CD4-positive, alpha-beta T cell treated with Interferon alpha-2 for 1 hour (primary cell): ENCODE measurements at regions not wholly inside any gene's neighbourhood (a gene's known extent, or its start where the extent isn't known, plus 50 kb on each side); places are given as distances from the start of the nearest gene placed in this dataset.
"Not testable (repeated sequence)": the region's sequence is repeated elsewhere in the genome, so short reads cannot be mapped to it uniquely, and the experiment has no call there.

ENCODE experiments used
- DNase-seq, 2 donors: peaks; one replicate each; pipeline ENCODE4 v3.0.0-alpha.2; 2020 to 2022

DNA sequence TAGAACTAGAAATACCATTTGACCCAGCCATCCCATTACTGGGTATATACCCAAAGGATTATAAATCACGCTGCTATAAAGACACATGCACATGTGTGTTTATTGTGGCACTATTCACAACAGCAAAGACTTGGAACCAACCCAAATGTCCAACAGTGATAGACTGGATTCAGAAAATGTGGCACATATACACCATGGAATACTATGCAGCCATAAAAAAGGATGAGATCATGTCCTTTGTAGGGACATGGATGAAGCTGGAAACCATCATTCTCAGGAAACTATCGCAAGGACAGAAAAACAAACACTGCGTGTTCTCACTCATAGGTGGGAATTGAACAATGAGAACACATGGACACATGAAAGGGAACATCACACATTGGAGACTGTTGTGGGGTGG is 154.5 kb upstream of the INTU start:
- DNase-seq, result not testable (repeated sequence)

DNA sequence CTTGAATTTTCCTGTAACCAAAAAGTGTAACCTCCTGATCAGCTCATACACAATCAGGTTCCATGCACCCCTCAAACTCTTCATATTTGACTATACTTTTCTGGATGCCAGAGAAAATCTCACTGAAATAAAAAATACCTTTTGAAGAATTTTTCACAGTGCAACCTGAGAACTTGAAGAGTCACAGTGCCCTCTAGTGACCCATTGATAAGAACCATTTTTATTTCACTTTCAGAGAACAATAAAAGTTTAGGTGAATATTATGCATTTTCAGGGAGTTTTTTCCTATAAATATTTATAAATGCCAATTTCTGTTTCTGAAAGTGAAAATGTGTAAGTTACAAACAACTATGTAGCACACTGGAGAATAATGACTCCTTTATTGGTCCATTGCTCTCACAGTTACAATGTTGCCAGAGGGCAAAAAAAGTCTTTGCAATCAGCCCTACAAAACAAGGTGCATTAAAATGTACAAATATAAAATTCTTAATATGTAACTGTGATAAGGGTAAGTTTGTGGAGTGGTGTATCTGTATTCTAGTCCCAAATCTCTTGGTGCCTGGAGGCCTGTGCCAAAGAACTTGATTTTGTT is 153.6 kb upstream of the INTU start:
- DNase-seq, result no peak

DNA sequence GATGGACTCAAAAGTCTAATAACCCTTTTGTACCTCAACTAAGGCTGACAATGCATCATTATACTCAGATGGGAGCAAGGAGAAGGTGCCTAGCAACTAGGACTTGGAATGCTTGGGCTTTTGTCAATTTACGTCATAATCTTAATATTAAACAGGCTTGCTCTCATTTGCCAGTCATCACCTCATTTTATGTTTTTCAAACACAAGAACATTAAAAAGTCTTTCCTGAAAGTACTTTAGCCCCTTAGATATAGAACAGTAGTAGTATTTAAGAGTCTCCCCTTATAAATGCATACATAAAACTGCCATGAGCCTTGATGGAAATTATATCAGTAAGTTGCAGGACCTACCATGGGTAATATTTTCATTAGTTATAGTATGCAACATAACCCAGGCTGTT is 150.7 kb upstream of the INTU start:
- DNase-seq, result no peak

DNA sequence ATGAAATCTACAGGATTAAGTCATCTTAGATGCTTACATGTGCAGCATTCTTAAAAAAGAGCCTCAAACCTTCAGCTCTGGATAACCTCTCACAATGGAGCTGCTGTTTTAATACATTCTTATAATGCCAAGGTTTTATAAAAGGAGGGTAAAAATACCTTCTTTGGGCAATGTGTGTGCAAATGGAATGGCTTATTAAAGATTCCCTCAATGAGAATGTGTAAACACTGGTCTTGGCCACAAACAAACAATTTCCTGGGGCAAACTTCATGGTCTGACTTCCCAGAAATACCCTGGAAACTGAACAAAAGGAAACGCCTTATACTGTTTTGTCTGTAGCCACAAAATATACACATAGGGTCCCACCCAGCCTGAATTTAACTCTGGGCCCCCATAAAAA is 148.6 kb upstream of the INTU start:
- DNase-seq, result no peak

DNA sequence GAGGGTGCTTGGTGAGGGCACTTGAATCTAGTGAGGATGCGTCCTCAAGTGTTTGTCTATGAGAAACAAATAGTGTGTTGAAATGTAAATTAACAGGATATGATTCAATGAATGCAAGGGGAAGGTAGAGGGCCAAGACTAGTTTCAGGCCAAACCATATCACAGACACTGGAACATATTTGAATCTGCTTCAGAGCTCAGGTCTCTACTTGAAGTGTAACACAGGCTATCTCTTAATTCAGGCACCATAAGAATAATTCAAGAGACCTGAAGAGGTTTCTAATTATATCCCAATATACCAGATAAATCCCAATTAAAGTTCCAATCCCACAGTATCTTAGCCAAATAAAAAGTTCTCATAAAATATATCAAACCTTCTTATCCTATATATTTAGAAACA is 146.5 kb upstream of the INTU start:
- DNase-seq, result no peak

DNA sequence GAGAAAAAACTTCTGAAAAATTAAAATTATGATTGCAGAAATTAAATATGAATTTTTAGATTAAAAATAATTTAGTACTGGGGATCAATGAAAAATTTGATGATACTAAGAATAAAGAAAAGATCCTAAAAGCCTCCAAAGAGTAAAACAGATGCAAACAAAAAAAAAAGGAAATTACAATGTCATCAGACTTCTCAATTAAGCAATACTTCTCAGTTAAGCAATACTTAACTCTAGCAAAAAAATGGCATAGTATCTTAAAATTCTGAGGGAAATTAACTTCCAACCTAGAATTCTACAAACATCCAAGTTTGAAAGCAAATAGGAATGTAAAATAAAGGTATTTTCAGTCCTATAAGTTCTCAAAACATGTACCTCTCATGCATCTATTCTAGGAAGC is 141.2 kb upstream of the INTU start:
- no peak for DNase-seq

DNA sequence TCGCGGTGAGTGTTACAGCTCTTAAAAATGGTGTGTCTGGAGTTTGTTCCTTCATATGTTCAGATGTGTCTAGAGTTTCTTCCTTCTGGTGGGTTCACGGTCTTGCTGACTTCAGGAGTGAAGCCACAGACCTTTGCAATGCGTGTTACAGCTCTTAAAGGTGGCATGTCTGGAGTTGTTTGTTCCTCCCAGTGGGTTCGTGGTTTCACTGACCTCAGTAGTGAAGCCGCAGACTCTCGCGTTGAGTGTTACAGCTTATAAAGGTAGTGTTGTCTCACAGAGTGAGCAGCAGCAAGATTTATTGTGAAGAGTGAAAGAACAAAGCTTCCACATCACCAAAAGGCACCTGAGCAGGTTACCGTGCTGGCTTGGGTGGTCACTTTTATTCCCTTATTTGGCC is 135.9 kb upstream of the INTU start:
- DNase-seq, result not testable (repeated sequence)

DNA sequence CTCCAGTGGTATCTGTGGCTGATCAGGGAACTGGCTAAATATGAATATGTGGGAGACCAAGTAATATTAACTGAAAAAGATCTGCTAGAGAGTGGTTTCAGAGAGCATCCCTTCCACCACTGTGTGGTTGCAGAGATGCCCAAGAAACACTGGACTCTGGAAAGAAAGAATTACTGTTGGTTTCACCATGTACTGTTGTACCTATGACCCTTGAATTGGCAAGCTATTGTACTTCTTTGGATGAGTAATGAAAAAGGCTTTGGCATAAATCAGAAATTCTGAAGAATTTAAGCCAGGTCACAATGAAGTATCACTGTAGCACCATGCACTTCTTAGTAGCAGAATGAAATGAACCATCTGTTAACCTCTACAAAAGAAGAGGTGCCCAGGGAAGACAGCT is 134.4 kb upstream of the INTU start:
- DNase-seq, result no peak

DNA sequence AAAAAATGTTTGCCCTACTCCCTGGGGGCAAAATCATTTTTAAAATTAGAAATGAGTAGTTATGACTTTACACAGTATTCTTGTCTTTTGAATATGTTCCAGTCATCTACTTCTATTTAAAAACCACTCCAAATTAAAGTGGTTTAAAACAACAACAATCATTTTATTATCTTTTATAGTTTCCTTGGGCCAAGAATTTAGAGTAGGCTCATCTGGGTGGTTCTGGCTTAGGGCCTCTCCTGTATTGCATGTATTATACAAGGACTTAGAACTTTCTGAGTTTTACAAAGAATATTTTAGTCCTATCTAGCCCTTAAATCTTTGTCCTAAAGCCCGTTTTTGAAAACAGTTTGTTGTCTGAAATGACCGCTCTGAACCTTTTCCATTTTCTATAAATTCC is 132.5 kb upstream of the INTU start:
- no peak for DNase-seq

DNA sequence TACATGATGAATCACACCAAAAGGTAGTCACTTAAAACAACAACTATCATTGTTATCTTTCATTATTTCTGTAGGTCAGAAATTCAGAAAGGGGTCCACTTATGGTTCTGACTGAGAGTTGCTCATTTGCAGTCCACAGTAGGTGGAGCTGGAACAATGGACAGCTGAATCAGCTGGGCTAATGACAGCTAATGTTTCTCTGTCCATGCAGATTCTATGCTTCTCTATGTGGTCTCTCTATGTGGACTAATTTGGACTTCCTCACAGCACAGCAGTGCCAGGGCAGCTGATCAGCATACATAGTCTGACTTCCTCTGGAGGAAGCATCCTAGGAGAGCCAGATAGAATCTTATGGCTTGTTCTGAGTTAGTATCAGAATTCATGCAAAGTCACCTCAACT is 131.7 kb upstream of the INTU start:
- no peak for DNase-seq

DNA sequence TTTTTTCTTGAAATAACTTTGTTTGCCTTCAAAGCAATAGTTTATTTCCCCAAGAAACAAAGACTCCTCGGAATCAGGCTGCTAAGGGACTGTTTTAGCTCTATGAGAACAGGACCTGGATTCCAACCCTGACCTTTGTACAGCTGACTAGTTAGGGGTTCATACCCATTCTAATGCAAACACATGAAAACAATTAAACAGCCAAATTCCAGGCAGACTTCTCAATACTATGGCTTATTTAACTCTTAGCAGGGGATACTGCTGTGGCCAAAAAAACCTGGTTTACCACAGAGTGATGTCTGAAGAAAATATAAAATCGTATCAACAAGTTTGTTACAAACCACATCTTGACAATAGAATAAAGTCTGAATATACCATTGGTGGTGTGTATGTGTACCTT is 129.6 kb upstream of the INTU start:
- no peak for DNase-seq

DNA sequence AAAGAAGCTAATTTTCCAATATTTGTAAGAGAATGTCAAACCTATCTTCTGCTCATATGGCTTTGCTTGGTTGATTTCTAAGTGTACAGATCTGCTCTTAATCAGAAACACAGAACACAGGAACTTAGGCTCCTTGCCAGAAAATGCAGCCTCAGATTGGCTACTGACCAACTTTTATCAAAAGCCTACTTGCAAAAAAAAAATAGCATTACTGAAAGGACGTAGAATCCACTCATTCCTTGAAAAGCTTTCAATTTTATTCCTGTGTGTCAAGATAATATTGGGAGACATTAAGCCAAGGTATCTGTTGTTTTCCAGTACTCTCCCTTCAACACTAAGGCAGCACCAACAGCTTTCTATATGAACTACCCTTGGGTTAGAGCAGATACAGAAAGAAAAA is 127.6 kb upstream of the INTU start:
- no peak for DNase-seq

DNA sequence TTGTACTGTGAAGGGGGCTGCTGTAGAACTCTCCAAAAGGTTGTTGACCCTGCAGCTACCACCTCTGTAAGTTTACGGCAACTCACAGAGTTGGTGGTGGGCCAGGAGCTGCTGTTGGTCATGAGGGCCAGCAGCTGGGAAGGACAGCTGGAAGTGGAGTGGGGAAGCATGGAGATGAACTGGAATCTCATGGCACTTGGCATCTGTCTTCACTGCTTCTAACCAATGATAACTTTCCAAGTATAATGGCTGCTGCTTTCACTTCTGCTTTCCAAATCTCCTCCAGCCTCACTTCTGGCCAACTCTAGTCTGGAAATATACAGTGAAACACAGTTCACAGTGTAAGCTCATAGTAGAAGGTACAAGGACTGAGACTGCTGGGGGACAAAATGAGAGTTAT is 126.5 kb upstream of the INTU start:
- no peak for DNase-seq

DNA sequence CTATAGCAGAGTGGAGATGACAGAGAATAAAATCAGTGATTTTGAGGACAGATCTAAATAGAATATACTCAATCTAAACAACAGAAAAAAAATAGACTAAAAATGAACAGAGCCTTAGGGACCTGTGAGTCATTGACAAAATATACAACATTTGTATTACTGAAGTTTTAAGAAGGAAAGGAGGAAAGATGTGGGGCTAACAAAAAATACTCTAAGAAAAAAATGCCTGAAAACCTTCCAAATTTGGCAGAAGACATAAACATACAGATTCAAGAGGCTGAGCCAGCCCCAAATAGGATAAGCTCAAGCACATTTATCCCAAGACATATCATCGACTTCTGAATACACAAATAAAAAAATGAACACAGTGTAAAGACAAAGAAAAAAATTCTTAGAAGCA is 123.6 kb upstream of the INTU start:
- no peak for DNase-seq

DNA sequence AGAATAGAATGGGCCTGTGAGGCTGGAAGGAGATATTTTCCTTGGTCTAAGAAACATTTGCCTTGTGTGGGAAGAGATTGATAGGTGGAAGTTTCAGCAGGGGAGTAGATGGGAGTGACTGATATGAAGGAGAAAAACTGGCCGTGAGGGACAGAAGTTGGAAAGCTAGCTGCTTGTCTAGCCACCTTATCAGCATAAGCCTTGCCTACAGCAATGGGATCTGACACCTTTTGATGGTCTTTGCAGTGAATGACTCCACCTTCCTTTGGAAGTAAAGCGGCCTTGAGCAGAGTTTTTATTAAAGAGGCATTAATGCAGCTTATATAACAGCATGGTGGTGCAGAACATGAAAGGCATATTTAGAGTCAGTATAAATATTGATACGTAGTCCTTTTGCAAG is 120.1 kb upstream of the INTU start:
- DNase-seq, result not testable (repeated sequence)

DNA sequence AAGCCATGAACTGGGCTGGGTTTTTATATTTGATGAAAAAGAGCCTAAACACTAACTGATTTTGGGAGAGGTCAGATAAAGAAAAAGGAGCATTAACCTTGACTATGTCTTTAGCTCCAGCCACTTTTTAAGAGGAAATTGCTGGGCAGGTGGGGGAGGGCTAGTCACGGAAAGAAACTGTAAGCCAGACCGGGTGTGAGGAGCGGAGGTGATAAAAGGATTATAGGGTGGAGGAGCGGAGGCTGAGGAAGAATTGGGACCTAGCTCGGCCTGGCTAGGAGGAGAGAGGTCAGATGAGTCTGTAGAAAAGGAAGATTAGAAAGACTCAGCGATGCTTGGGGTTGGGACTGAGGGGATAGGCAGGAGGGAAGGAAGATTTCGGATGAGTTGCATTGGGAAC is 117.5 kb upstream of the INTU start:
- DNase-seq, result not testable (repeated sequence)

DNA sequence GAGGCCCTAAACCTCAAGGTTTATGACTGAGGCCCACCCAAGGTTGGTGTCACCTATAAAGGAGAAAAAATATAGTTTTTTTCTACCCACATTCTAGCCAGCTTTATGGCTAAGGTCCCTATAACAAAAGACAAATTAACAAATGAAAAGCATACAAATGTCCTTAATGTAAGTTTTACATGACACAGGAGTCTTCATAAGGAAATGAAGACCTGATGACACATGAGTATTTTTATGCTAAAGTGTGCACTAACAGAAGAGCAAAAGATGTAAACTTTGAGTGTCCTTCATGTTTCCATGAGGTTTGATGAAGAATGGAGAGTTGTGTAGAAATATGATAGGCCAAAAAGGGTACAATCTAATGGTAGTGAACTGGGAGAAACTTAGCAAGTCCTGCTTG is 114.7 kb upstream of the INTU start:
- no peak for DNase-seq

DNA sequence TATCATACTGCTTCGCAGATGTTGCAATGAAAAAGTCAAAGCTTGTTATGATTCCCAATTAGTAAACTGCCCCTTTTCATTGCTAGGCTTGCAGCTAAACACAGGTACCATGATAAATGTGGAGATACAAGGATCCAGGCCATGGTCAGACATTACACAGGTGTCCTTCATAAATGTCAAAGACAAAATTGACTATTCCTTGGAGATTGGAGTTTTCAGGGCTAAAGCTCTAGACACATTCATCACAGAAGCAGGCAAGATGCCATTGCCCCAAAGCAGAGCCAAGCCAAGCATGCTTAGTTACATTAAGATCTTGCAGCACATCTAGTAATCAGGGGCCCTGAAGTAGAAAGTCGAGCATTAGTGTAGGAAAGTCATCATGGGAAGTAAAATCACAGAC is 111.3 kb upstream of the INTU start:
- no peak for DNase-seq

DNA sequence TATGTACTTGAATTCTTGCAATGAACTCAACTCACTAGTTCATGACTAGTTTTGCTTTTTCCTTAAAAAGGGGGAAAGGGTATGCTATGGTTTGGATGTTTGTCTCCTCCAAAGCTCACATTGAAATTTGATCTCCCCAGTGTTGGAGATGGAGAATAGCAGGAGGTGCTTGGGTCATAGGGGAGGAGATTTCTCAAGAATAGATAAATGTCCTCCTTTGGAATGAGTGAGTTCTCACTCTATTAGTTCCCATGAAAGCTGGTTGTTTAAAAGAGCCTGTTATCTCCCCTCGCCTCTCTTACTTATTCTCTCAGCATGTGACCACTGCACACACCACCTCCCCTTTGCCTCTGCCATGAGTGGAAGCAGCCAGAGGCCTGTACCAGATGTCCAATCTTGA is 109.4 kb upstream of the INTU start:
- DNase-seq, result no peak

DNA sequence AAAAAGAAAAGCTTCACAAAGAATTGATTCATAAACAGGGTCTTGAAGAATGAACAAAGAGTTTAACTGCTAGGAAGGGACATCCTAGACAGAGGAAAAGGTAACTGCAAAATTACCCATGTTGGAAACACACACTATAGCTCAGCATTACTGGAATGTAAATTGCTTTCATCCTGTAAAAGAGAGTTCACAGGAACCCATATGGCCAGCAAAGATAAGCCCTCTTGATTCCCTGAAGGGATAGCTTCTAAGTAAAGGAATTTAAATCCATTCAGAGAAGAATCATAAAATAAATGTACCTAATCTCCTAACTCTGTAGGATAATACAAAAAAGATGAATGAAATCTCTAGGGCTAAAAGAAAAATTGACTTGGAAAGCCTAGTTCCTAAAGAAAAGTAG is 107.1 kb upstream of the INTU start:
- no peak for DNase-seq

DNA sequence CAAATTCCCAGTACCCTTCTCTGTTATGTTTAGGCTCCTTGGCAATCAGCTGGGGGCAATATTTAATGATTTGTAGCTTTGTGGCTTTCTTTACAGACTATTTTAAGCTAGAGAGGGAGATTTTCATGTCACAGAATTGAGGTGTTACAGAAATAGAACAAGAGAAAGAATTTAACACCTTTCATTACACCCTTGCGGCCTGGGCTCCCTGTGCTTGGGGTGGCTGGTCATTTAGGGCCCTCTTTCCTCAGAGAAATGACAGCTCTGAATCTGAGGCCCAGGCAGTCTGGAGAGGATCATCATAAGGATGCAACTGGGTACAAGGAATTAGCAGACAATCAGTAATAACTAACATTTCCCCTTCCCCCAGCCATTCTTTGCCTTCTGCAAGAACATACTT is 104.5 kb upstream of the INTU start:
- no peak for DNase-seq

DNA sequence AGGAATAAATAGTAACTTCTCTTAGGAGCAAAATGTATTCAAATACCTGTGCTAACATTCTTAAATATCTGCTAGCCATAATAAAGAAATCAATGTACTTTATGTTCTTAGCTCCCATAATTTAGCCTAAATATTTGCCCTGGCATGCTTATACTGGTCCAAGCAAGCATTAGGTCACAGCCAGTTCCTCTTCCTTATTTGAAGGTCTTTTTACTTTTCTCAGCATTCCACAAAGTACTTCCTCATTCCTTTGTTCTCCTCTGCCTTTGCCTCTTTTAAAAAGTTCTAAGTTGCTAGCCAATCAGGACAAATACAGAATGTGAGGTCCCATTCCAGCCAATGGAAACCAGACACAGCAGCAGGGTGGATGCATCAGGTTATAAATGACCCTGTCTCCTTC is 102.9 kb upstream of the INTU start:
- not testable (repeated sequence) for DNase-seq

DNA sequence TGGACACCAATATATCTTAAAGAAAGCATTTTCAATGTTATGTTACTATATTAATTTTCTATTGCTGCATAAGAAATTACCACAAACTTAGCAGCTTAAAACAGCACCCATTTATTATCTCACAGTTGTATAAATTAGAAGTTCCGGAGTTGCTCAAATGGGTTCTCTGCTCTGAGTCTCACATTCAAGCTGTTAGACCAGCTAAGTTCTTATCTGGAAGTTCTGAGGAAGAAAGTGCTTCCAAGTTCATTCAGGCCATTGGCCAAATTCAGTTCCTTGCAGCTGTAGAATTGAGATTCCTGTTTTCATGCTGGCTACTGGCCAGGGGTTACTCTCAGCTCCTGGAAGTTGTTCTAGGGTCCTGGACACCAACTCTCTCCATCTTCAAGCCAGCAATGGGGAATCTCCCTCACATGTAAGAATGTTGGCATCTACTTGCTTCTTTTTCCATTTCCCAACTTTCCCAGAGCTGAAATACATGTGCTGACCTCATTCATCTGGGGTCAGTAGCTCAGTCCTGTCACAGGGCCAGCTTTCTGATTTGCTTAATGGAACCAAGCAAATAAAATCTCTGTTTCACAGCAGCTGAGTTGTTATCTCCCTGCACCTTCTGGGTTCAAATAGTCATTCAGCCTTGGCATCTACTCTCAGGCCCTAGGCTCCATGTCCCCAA is 99.6 kb upstream of the INTU start:
- DNase-seq, result no peak

DNA sequence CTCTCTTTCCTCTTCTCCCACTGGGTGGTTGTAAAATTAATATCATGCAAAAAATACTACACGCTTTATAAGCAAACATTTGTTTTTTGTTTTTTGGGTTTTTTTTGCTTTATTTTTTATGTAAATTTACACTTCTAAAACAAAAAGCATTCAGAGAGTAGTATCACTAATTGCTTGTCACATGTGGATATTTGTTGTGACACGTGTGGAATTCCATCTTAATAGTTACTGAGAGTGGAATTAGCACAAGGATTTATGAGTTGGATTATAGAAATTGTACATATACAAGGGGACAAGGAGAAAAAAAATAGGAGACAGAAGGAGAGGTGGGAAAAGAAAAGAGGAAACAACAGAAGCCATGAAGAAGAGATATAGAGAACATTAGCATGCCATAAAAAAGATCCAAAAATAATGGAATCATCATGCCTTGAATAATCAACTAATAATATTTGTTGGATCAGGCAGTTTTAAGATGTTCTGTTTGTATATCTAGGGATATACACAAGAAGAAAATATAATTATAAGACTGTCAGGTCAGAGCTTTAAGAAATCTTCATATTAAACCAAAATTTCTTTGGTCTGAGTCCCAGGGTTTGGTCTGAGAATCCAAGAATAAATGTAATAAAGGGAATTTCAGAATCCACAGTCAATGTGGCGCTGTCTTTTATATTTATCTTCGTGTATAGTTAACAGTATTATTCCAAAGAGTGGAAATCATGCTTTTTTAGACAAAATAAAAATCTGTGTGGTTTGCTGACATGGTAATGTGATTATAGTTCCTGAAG is 98.5 kb upstream of the INTU start:
- DNase-seq, result no peak

DNA sequence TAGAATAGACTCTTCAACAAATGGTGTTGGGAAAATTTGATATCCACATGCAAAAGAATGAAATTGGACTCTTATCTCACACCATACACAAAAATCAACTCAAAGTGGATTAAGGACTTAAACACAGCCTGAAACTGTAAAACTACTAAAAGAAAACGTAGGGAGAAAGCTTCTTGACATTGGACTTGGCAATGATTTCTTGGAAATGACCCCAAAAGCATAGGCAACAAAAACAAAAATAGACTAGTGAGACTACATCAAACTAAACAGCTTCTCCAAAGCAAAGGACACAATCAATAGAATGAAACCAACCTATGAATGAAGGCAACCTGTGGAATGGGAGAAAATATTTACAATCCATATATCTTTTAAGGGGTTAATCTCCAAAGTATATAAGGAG is 94.7 kb upstream of the INTU start:
- no peak for DNase-seq
